ENCODE measurements at regions not wholly inside any gene's neighbourhood (a gene's known extent, or its start where the extent isn't known, plus 50 kb on each side); places are given as distances from the start of the nearest gene placed in this dataset.

GRCh38 chr10:33657913-33658312 is 323.4 kb upstream of the NRP1 start:
- Mint-ChIP-seq H3K27ac (ENCODE audit: unreplicated experiment) (no peak overlapping the region), H3K9me3 (ENCODE audit: unreplicated experiment) (peaks cover 7% of the 10 kb centered on the region), H3K4me3 (ENCODE audit: unreplicated experiment) (no peak overlapping the region), H3K4me1 (ENCODE audit: unreplicated experiment) (peaks cover 19% of the 10 kb centered on the region), H3K36me3 (ENCODE audit: unreplicated experiment) (no peaks in the 10 kb centered on the region), H3K27me3 (ENCODE audit: unreplicated experiment) (no peaks in the 10 kb centered on the region)
- no peak for DNase-seq (ENCODE audit: extremely low spot score, unreplicated experiment)
- TF ChIP-seq CTCF (IDR thresholded peaks at IDR 0.05), result no peak

GRCh38 chr10:33657154-33657908 is 322.9 kb upstream of the NRP1 start:
- H3K9me3 Mint-ChIP-seq (ENCODE audit: unreplicated experiment), result peaks cover 13% of the 10 kb centered on the region
- H3K27ac Mint-ChIP-seq (ENCODE audit: unreplicated experiment), result no peak overlapping the region
- H3K4me3 Mint-ChIP-seq (ENCODE audit: unreplicated experiment), result no peak overlapping the region
- H3K36me3 Mint-ChIP-seq (ENCODE audit: unreplicated experiment), result no peaks in the 10 kb centered on the region
- no peaks in the 10 kb centered on the region for H3K27me3 Mint-ChIP-seq (ENCODE audit: unreplicated experiment)
- DNase-seq (ENCODE audit: extremely low spot score, unreplicated experiment), result no peak
- H3K4me1 Mint-ChIP-seq (ENCODE audit: unreplicated experiment), result peaks cover 19% of the 10 kb centered on the region
- no peak for TF ChIP-seq CTCF (IDR thresholded peaks at IDR 0.05)

GRCh38 chr10:33655921-33656320 is 321.5 kb upstream of the NRP1 start:
- no peak for DNase-seq (ENCODE audit: extremely low spot score, unreplicated experiment)
- Mint-ChIP-seq H3K4me3 (ENCODE audit: unreplicated experiment) (no peak overlapping the region), H3K4me1 (ENCODE audit: unreplicated experiment) (peaks cover 7% of the 10 kb centered on the region), H3K27me3 (ENCODE audit: unreplicated experiment) (no peaks in the 10 kb centered on the region), H3K36me3 (ENCODE audit: unreplicated experiment) (no peaks in the 10 kb centered on the region), H3K9me3 (ENCODE audit: unreplicated experiment) (peaks cover 14% of the 10 kb centered on the region), H3K27ac (ENCODE audit: unreplicated experiment) (no peak overlapping the region)
- TF ChIP-seq CTCF (IDR thresholded peaks at IDR 0.05), result no peak

- Mint-ChIP-seq H3K9me3 (ENCODE audit: unreplicated experiment) (peaks cover 14% of the 10 kb centered on the region), H3K4me1 (ENCODE audit: unreplicated experiment) (peaks cover 7% of the 10 kb centered on the region), H3K4me3 (ENCODE audit: unreplicated experiment) (no peak overlapping the region), H3K27ac (ENCODE audit: unreplicated experiment) (no peak overlapping the region), H3K36me3 (ENCODE audit: unreplicated experiment) (no peaks in the 10 kb centered on the region), H3K27me3 (ENCODE audit: unreplicated experiment) (no peaks in the 10 kb centered on the region)
- no peak for DNase-seq (ENCODE audit: extremely low spot score, unreplicated experiment)
- TF ChIP-seq CTCF (IDR thresholded peaks at IDR 0.05), result no peak
Measured at GRCh38 chr10:33655165-33655815, 320.8 kb upstream of the NRP1 start.

- Mint-ChIP-seq H3K4me1 (ENCODE audit: unreplicated experiment) (peaks cover 7% of the 10 kb centered on the region), H3K4me3 (ENCODE audit: unreplicated experiment) (no peak overlapping the region), H3K36me3 (ENCODE audit: unreplicated experiment) (no peaks in the 10 kb centered on the region), H3K27ac (ENCODE audit: unreplicated experiment) (no peak overlapping the region), H3K9me3 (ENCODE audit: unreplicated experiment) (peaks cover 19% of the 10 kb centered on the region), H3K27me3 (ENCODE audit: unreplicated experiment) (no peaks in the 10 kb centered on the region)
- TF ChIP-seq CTCF (IDR thresholded peaks at IDR 0.05), result no peak
- no peak for DNase-seq (ENCODE audit: extremely low spot score, unreplicated experiment)
Measured at GRCh38 chr10:33653584-33654367, 319.3 kb upstream of the NRP1 start.

All from osteocyte (in vitro differentiated cells).